ENCODE measurements at regions not wholly inside any gene's neighbourhood (a gene's known extent, or its start where the extent isn't known, plus 50 kb on each side); places are given as distances from the start of the nearest gene placed in this dataset.

DNA sequence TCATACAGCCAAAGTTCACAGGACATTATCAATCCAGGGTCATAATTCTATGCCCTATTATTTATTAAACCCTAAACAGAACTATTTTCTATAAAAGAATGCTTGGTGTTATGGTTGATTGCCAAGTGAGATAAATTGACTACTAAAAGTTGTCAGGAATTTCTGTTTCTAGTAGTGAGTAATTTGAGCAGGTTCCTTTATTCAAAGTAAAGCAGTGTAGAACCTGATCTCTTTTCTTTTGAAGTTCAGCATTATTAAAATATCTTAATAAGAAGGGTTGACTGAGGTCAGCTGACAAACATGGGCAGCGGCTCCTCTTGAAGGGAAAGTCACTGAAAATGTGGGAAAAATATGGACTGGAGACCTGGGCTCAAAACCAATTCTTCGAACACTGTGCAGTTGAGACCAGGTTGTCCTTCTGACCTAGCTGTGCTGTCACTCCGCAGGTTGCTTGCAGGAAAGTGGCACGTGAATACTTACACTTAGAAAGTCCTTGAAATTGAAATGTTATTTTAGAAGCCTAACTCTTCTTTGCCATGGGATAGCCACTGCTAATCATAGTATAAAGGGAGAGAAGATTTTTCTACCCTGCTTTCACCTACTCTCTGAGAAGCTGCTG is 141.0 kb downstream of the RASSF9 start:
- no peaks in the 10 kb centered on the region for H3K36me3 ChIP-seq (replicated peaks)
- no peaks in the 10 kb centered on the region for H3K27me3 ChIP-seq (replicated peaks)
- TF ChIP-seq CTCF (IDR thresholded peaks at IDR 0.05; ENCODE audit: low read depth, low read length, missing control alignments): no peak
- no peak overlapping the region for H3K27ac ChIP-seq
- no peak for DNase-seq
- in situ Hi-C loops (cut with HindIII; ENCODE audit: low pct_ligation_motif_present, low sequenced_read_pairs): no loop called here
- no peak overlapping the region for H3K4me3 ChIP-seq (ENCODE audit: low read depth, low read length)

DNA sequence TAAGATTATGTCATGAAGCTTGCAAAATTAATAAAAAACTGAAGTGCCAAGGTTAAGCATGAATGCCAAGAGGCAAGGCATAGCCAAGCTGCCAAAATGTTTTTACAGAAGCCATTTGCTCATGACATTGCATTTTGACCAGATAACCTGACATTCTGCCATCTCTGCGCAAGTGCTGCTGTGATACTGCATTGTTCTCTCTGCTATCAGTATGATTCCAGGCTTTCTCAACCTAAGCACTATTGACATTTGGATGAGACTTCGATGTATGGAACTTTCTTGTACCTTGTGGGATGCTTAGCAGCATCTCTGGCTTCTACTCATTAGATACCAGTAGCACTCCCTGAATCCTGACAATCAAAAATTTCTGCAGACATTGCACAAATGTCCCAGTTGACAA is 139.2 kb downstream of the RASSF9 start:
- no peak for TF ChIP-seq CTCF (IDR thresholded peaks at IDR 0.05; ENCODE audit: low read depth, low read length, missing control alignments)

DNA sequence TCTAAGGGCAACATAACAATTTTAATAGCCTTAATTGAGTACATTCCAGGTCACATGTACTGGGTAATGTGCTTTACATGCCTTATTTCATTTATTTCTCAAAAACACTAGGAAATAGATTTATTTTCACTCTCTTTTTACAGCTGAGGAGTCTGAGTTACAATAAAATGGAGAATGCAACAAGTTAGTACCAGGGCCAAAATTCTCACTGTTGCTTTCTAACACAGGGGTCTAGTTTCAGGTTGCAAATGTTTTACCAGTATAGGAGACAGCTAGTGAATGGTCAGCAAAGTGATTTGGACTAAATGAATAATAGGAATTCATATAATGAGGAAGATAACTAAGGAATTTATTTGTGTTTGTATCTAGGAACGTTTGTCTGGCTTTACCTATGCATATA is 137.3 kb downstream of the RASSF9 start:
- Histone ChIP-seq H3K27ac (no peak overlapping the region), H3K27me3 (replicated peaks) (no peaks in the 10 kb centered on the region), H3K4me3 (ENCODE audit: low read depth, low read length) (no peak overlapping the region), H3K36me3 (replicated peaks) (no peaks in the 10 kb centered on the region)
- DNase-seq: no peak
- no peak for TF ChIP-seq CTCF (IDR thresholded peaks at IDR 0.05; ENCODE audit: low read depth, low read length, missing control alignments)
- in situ Hi-C loops (cut with HindIII; ENCODE audit: low pct_ligation_motif_present, low sequenced_read_pairs): no loop called here

More for the DNA sequence above, 139.2 kb downstream of the RASSF9 start:
- H3K4me3 ChIP-seq (ENCODE audit: low read depth, low read length): no peak overlapping the region
- H3K27ac ChIP-seq: no peak overlapping the region
- in situ Hi-C loops (cut with HindIII; ENCODE audit: low pct_ligation_motif_present, low sequenced_read_pairs): no loop called here
- no peaks in the 10 kb centered on the region for H3K36me3 ChIP-seq (replicated peaks)
- DNase-seq: no peak
- H3K27me3 ChIP-seq (replicated peaks): no peaks in the 10 kb centered on the region

DNA sequence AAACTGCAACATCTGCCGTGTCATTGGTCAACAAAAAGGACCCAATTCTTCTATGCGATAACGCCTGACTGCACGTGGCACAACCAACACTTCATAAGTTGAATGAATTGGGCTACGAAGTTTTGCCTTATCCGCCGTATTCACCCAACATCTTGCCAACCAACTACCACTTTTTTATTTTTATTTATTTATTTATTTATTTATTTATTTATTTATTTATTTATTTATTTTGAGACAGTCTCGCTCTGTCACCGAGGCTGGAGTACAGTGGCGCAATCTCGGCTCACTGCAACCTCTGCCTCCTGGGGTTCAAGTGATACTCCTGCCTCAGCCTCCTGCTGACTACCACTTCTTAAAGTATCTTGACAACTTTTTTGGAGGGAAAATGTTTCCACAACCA is 127.4 kb downstream of the RASSF9 start:
- H3K4me3 ChIP-seq (ENCODE audit: low read depth, low read length): no peak overlapping the region
- DNase-seq: no peak
- in situ Hi-C loops (cut with HindIII; ENCODE audit: low pct_ligation_motif_present, low sequenced_read_pairs): no loop called here
- H3K27ac ChIP-seq: no peak overlapping the region
- TF ChIP-seq CTCF (IDR thresholded peaks at IDR 0.05; ENCODE audit: low read depth, low read length, missing control alignments): no peak
- no peaks in the 10 kb centered on the region for H3K36me3 ChIP-seq (replicated peaks)
- H3K27me3 ChIP-seq (replicated peaks): no peaks in the 10 kb centered on the region

DNA sequence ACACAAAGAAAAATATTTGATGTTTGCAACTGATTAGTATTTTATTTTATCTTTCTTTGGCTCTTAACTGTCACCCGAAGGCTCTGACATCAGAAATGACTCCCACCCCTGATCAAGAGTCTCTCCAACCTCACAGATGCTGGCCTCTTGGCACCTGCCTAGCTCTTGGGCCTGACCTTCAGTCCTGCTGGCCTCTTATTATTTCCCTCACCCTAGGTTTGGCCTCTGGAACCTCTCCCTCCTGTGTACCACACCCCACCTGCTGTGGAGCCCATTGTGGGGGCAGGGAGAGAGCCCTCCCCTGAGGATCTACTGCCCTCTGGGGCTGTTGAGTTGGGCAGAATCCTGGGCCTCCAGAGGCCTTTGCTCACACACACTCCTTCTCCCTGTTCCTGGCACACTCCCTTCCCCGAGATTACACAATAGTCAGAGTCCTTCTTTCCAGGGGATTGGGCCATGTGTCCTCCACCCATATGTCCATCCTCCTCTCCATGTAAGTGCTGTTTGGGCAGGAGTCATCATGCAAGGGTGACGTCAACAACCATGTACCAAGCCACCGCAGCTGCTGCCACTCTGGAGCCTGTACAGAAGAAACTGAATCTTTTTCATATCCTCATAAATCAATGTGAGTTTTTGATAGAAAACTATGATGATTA is 124.3 kb downstream of the RASSF9 start:
- no peak for DNase-seq
- Histone ChIP-seq H3K36me3 (replicated peaks) (no peaks in the 10 kb centered on the region), H3K27ac (no peak overlapping the region), H3K4me3 (ENCODE audit: low read depth, low read length) (no peak overlapping the region), H3K27me3 (replicated peaks) (no peaks in the 10 kb centered on the region)
- in situ Hi-C loops (cut with HindIII; ENCODE audit: low pct_ligation_motif_present, low sequenced_read_pairs): no loop called here
- TF ChIP-seq CTCF (IDR thresholded peaks at IDR 0.05; ENCODE audit: low read depth, low read length, missing control alignments): no peak

DNA sequence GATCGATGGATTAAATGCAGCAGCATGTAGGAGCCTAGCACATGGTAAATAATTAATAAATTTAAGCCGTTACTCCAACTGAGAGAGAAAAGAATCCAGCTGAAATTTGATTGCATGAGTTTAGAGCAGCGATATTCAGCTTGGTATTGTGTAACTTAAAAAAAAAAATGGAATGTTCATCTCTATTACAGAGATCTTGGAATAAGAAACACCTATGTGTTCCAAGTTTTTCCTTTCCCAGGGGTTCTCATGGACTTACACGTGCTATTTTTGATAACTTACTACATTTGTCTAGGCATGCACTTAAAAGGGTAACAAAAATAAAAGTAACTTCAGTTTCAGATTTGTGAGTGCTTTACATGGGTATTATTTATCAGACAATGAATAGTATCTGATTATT is 122.8 kb downstream of the RASSF9 start:
- TF ChIP-seq CTCF (IDR thresholded peaks at IDR 0.05; ENCODE audit: low read depth, low read length, missing control alignments): no peak
- no peaks in the 10 kb centered on the region for H3K27me3 ChIP-seq (replicated peaks)
- no peak overlapping the region for H3K27ac ChIP-seq
- in situ Hi-C loops (cut with HindIII; ENCODE audit: low pct_ligation_motif_present, low sequenced_read_pairs): no loop called here
- no peak overlapping the region for H3K4me3 ChIP-seq (ENCODE audit: low read depth, low read length)
- DNase-seq: no peak
- no peaks in the 10 kb centered on the region for H3K36me3 ChIP-seq (replicated peaks)

Measured in brain microvascular endothelial cell (primary cell).